ENCODE measurements at regions not wholly inside any gene's neighbourhood (a gene's known extent, or its start where the extent isn't known, plus 50 kb on each side); places are given as distances from the start of the nearest gene placed in this dataset.

GRCh38 chr2:37425408-37425807 is 81.0 kb downstream of the QPCT start:
- DNase-seq (ENCODE audit: low read depth), result no peak

GRCh38 chr2:37427241-37427640 is 82.8 kb downstream of the QPCT start:
- no peak for DNase-seq (ENCODE audit: low read depth)

- DNase-seq (ENCODE audit: low read depth), result peak; percentile 79
Observed at GRCh38 chr2:37436323-37436722, 91.9 kb downstream of the QPCT start.

GRCh38 chr2:37439131-37439642 is 94.8 kb downstream of the QPCT start:
- no peak for DNase-seq (ENCODE audit: low read depth)

GRCh38 chr2:37441055-37441454 is 96.6 kb downstream of the QPCT start:
- DNase-seq (ENCODE audit: low read depth), result no peak

GRCh38 chr2:37443082-37443481 is 98.7 kb downstream of the QPCT start:
- DNase-seq (ENCODE audit: low read depth), result no peak

- DNase-seq (ENCODE audit: low read depth), result no peak
Observed at GRCh38 chr2:37447446-37447845, 103.0 kb downstream of the QPCT start.

GRCh38 chr2:37448342-37449120 is 104.1 kb downstream of the QPCT start:
- no peak for DNase-seq (ENCODE audit: low read depth)

- DNase-seq (ENCODE audit: low read depth), result no peak
Observed at GRCh38 chr2:37449761-37450296, 105.4 kb downstream of the QPCT start.

- DNase-seq (ENCODE audit: low read depth), result no peak
Observed at GRCh38 chr2:37453027-37453426, 108.6 kb downstream of the QPCT start.

- no peak for DNase-seq (ENCODE audit: low read depth)
Observed at GRCh38 chr2:37454851-37455762, 110.7 kb downstream of the QPCT start.

- no peak for DNase-seq (ENCODE audit: low read depth)
Observed at GRCh38 chr2:37456479-37456878, 112.0 kb downstream of the QPCT start.

- DNase-seq (ENCODE audit: low read depth), result no peak
Observed at GRCh38 chr2:37457401-37457901, 113.0 kb downstream of the QPCT start.

- no peak for DNase-seq (ENCODE audit: low read depth)
Observed at GRCh38 chr2:37458133-37458532, 113.7 kb downstream of the QPCT start.

GRCh38 chr2:37459095-37459981 is 114.9 kb downstream of the QPCT start:
- DNase-seq (ENCODE audit: low read depth), result no peak

- no peak for DNase-seq (ENCODE audit: low read depth)
Observed at GRCh38 chr2:37460896-37461229, 116.4 kb downstream of the QPCT start.

- DNase-seq (ENCODE audit: low read depth), result no peak
Observed at GRCh38 chr2:37464067-37464466, 119.6 kb downstream of the QPCT start.

GRCh38 chr2:37466533-37467222 is 122.2 kb downstream of the QPCT start:
- DNase-seq (ENCODE audit: low read depth), result no peak

GRCh38 chr2:37468170-37468569 is 123.7 kb downstream of the QPCT start:
- DNase-seq (ENCODE audit: low read depth), result no peak

- no peak for DNase-seq (ENCODE audit: low read depth)
Observed at GRCh38 chr2:37469126-37469525, 124.7 kb downstream of the QPCT start.

- DNase-seq (ENCODE audit: low read depth), result no peak
Observed at GRCh38 chr2:37471104-37471503, 126.7 kb downstream of the QPCT start.
